ENCODE measurements at regions not wholly inside any gene's neighbourhood (a gene's known extent, or its start where the extent isn't known, plus 50 kb on each side); places are given as distances from the start of the nearest gene placed in this dataset.

DNA sequence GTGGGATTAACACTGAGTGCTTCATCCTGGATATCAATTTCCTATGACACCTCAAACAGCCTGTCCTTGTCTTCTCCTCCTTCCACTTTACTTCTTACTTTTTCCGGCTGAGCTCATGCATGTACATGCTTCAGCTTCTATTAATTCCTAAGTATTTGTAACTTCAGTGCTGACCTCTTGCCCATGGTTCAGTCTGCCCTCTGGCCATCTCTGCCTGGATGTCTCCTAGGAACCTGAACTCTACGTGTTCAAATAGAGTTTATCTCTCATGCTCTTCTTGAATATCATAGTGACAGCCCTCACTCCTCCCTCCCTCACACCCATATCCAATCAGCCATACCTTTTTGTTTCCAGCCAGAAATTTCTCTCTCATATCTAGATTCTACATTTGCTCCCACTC, 141.6 kb downstream of the ATP23 start (continued):
- TF ChIP-seq CTCF (IDR thresholded peaks at IDR 0.05 in 2 of 3, conservative IDR thresholded peaks at IDR 0.05 in 1 of 3; ENCODE audit: borderline replicate concordance in 1 of 3, insufficient read depth in 1 of 3, low read depth in 2 of 3, low read length in 2 of 3): no peak

DNA sequence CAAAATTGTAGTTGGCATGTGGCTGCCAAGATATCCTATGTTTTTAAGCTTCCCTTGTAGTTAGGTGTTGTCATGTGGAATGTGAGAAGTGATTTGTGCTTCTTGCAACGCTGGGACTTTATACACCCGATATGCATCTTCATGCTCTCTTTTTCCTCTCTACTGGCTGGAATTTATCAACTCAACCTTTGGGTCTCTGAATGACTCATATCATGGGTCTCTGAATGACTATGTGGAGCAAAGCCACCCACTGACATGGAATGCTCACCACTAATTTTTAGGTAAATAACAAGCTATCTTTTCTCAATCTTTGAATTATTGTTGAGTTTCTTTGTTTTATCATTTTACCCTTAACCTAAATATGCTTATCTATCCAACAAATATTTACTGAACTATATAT, 144.6 kb downstream of the ATP23 start:
- no TSS peak for BruUV-seq (replicated peaks)

More for the DNA sequence above, 144.6 kb downstream of the ATP23 start:
- Histone ChIP-seq H3K9ac (ENCODE audit: low read length) (no peak overlapping the region), H3K36me3 (ENCODE audit: control insufficient read depth in 1 of 2, insufficient read depth in 2 of 2, low read length in 2 of 2) (no peaks in the 10 kb centered on the region), H4K20me1 (ENCODE audit: insufficient read depth) (no peaks in the 10 kb centered on the region), H3K9me3 (ENCODE audit: control insufficient read depth in 1 of 2, insufficient read depth in 1 of 2, low read depth in 1 of 2, low read length in 2 of 2) (no peaks in the 10 kb centered on the region), H3K79me2 (ENCODE audit: insufficient read depth, low read length) (no peaks in the 10 kb centered on the region), H3K27ac (ENCODE audit: low read depth, low read length) (no peak overlapping the region), H2AFZ (ENCODE audit: low read depth, low read length, poor library complexity, severe bottlenecking) (no peak overlapping the region), H3K4me2 (ENCODE audit: low read length) (no peak overlapping the region), H3K27me3 (ENCODE audit: insufficient read depth, low read length) (no peaks in the 10 kb centered on the region), H3K9me2 (ENCODE audit: insufficient read depth) (no peaks in the 10 kb centered on the region), H3K4me1 (ENCODE audit: control insufficient read depth in 1 of 2, insufficient read depth in 2 of 2, low read length in 2 of 2) (peaks cover 8 to 9% of the 10 kb centered on the region in 2 experiments), H3K4me3 (replicated peaks in 1 of 2; ENCODE audit: low read depth in 1 of 2, low read length in 2 of 2) (no peak overlapping the region)
- DNase-seq (ENCODE audit: low read depth, low spot score) (no peak), ATAC-seq (no peak)
- CTCF ChIA-PET: no interaction called here
- no peak for TF ChIP-seq ZFX (IDR thresholded peaks at IDR 0.05)
- TF ChIP-seq, protein P1, sequence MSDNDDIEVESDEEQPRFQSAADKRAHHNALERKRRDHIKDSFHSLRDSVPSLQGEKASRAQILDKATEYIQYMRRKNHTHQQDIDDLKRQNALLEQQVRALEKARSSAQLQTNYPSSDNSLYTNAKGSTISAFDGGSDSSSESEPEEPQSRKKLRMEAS (IDR thresholded peaks at IDR 0.05): no peak
- TF ChIP-seq, protein P2, sequence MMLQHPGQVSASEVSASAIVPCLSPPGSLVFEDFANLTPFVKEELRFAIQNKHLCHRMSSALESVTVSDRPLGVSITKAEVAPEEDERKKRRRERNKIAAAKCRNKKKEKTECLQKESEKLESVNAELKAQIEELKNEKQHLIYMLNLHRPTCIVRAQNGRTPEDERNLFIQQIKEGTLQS (IDR thresholded peaks at IDR 0.05): no peak
- no peak for TF ChIP-seq POLR2A (IDR thresholded peaks at IDR 0.05; ENCODE audit: borderline replicate concordance, extremely low read depth, insufficient read depth, insufficient read length)
- TF ChIP-seq SP1 (IDR thresholded peaks at IDR 0.05; ENCODE audit: low read depth): no peak
- TF ChIP-seq FOSL1 (IDR thresholded peaks at IDR 0.05; ENCODE audit: low read depth): no peak
- TF ChIP-seq CEBPB (IDR thresholded peaks at IDR 0.05; ENCODE audit: low read depth): no peak
- no peak for TF ChIP-seq CTCF (IDR thresholded peaks at IDR 0.05 in 2 of 3, conservative IDR thresholded peaks at IDR 0.05 in 1 of 3; ENCODE audit: borderline replicate concordance in 1 of 3, insufficient read depth in 1 of 3, low read depth in 2 of 3, low read length in 2 of 3)
- TF ChIP-seq, protein P3, sequence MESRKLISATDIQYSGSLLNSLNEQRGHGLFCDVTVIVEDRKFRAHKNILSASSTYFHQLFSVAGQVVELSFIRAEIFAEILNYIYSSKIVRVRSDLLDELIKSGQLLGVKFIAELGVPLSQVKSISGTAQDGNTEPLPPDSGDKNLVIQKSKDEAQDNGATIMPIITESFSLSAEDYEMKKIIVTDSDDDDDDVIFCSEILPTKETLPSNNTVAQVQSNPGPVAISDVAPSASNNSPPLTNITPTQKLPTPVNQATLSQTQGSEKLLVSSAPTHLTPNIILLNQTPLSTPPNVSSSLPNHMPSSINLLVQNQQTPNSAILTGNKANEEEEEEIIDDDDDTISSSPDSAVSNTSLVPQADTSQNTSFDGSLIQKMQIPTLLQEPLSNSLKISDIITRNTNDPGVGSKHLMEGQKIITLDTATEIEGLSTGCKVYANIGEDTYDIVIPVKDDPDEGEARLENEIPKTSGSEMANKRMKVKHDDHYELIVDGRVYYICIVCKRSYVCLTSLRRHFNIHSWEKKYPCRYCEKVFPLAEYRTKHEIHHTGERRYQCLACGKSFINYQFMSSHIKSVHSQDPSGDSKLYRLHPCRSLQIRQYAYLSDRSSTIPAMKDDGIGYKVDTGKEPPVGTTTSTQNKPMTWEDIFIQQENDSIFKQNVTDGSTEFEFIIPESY (IDR thresholded peaks at IDR 0.05; ENCODE audit: extremely low read depth, insufficient replicate concordance, low read length): no peak
- RAD21 ChIA-PET (ENCODE audit: low non-redundant PET in 1 of 2, low total read pairs in 2 of 2, uncharacterized antibody in 2 of 2, unreplicated experiment in 2 of 2): no interaction called here
- intact Hi-C loops (cut with micrococcal nuclease): no loop called here
- POLR2A ChIA-PET: no interaction called here
